PC-3 (cell line): ENCODE measurements at regions not wholly inside any gene's neighbourhood (a gene's known extent, or its start where the extent isn't known, plus 50 kb on each side); places are given as distances from the start of the nearest gene placed in this dataset.

Experiments
- ATAC-seq: fragments of 200-7000 bp; cut with Tn5 transposase; 2 replicates; pipeline ENCODE4 v1.9.1; 2020; ENCODE audit warnings: mild to moderate bottlenecking, moderate library complexity
- BruUV-seq: library from RNA; stranded (reverse); fragments of 400-500 nt; replicated peaks from 2 replicates; lab custom pipeline; 2021; lab: Mats Ljungman, UMichigan
- CTCF ChIA-PET: fragments of 300-600 bp; sonication (Branson Sonifier 250); formaldehyde crosslinking; loops from one replicate; lab custom pipeline; 2022; ENCODE audit warnings: antibody characterized with exemption; lab: Charles Lee
- POLR2A ChIA-PET: fragments of 300-600 bp; sonication (Branson Sonifier 250); formaldehyde crosslinking; loops from one replicate; lab custom pipeline; 2022; ENCODE audit warnings: antibody characterized with exemption; ENCODE audit not compliant: unreplicated experiment; lab: Charles Lee
- DNase-seq: peaks from one replicate; pipeline ENCODE4 v3.0.0-alpha.2; 2015
- H2AFZ ChIP-seq: fragments of 300-600 bp; sonication (generic); 2 replicates; pipeline ENCODE4 v1.6.0; 2016; ENCODE audit warnings: antibody characterized with exemption, low read length
- H3F3A ChIP-seq: fragments of 300-600 bp; sonication (generic); one replicate; pipeline ENCODE4 v1.6.0; 2017; ENCODE audit warnings: antibody characterized with exemption, low read length, control low read depth, mild to moderate bottlenecking; ENCODE audit not compliant: unreplicated experiment
- H3K27ac ChIP-seq: fragments of 300-600 bp; sonication (generic); 2 replicates; pipeline ENCODE4 v1.5.1; 2016; ENCODE audit warnings: mild to moderate bottlenecking, low read length
- H3K27me3 ChIP-seq: fragments of 300-600 bp; sonication (generic); 2 replicates; pipeline ENCODE4 v1.6.1; 2016; ENCODE audit warnings: low read length, mixed read lengths
- H3K36me3 ChIP-seq: fragments of 300-600 bp; sonication (generic); 2 replicates; pipeline ENCODE4 v1.6.1; 2016; ENCODE audit warnings: low read depth, mixed run types, low read length, mixed read lengths
- H3K4me1 ChIP-seq: fragments of 300-600 bp; sonication (generic); 2 replicates; pipeline ENCODE4 v1.5.1; 2016; ENCODE audit warnings: low read length; ENCODE audit not compliant: insufficient read depth
- H3K4me2 ChIP-seq: fragments of 300-600 bp; sonication (generic); 2 replicates; pipeline ENCODE4 v1.6.0; 2016; ENCODE audit warnings: low read length
- H3K4me3 ChIP-seq: fragments of 300-600 bp; sonication (generic); 2 replicates; pipeline ENCODE4 v1.5.1; 2016; ENCODE audit warnings: mild to moderate bottlenecking, low read length, mixed read lengths
- H3K79me2 ChIP-seq: fragments of 300-600 bp; sonication (generic); 2 replicates; pipeline ENCODE4 v1.6.1; 2017; ENCODE audit warnings: low read length, mixed read lengths
- H3K9ac ChIP-seq: fragments of 300-600 bp; sonication (generic); 2 replicates; pipeline ENCODE4 v1.6.0; 2016; ENCODE audit warnings: mild to moderate bottlenecking, low read length
- H3K9me2 ChIP-seq: fragments of 300-600 bp; sonication (generic); replicated peaks from 2 replicates; pipeline ENCODE4 v1.6.1; 2016; ENCODE audit warnings: mixed run types, low read length, mixed read lengths
- H3K9me3 ChIP-seq: fragments of 300-600 bp; sonication (generic); 2 replicates; pipeline ENCODE4 v1.6.1; 2016; ENCODE audit warnings: low read length, mixed read lengths
- H4K20me1 ChIP-seq: fragments of 300-600 bp; sonication (generic); 2 replicates; pipeline ENCODE4 v1.6.1; 2016; ENCODE audit warnings: low read length, mixed read lengths
- EZH2 ChIP-seq: fragments of 300-600 bp; sonication (generic); IDR thresholded peaks from one replicate; pipeline ENCODE4 v1.6.1; 2017; ENCODE audit warnings: antibody characterized with exemption, mild to moderate bottlenecking, low read length; ENCODE audit not compliant: unreplicated experiment
- EZH2phosphoT487 ChIP-seq: fragments of 300-600 bp; sonication (generic); IDR thresholded peaks from 2 replicates; pipeline ENCODE4 v1.6.1; 2018; ENCODE audit warnings: mild to moderate bottlenecking, antibody characterized with exemption, low read length, borderline replicate concordance
- intact Hi-C: fragments of 100-400 bp; cut with micrococcal nuclease; formaldehyde crosslinking; loops from 2 replicates; pipeline ENCODE4 v1.9.0; 2023
- TF ChIP-seq, protein P1 (sequence below): fragments of 300-600 bp; sonication (generic); conservative IDR thresholded peaks from 2 replicates; pipeline ENCODE4 v1.5.1; 2017; ENCODE audit warnings: antibody characterized with exemption, low read depth, mild to moderate bottlenecking, low read length

- H3F3A ChIP-seq = no peaks in the 10 kb centered on the region
- ATAC-seq = no peak
- no peaks in the 10 kb centered on the region for H3K9me2 ChIP-seq
- POLR2A ChIA-PET = no interaction called here
- H3K79me2 ChIP-seq = no peaks in the 10 kb centered on the region
- intact Hi-C loops = no loop called here
- TF ChIP-seq EZH2phosphoT487 (no peak), EZH2 (no peak)
- TF ChIP-seq, protein P1, sequence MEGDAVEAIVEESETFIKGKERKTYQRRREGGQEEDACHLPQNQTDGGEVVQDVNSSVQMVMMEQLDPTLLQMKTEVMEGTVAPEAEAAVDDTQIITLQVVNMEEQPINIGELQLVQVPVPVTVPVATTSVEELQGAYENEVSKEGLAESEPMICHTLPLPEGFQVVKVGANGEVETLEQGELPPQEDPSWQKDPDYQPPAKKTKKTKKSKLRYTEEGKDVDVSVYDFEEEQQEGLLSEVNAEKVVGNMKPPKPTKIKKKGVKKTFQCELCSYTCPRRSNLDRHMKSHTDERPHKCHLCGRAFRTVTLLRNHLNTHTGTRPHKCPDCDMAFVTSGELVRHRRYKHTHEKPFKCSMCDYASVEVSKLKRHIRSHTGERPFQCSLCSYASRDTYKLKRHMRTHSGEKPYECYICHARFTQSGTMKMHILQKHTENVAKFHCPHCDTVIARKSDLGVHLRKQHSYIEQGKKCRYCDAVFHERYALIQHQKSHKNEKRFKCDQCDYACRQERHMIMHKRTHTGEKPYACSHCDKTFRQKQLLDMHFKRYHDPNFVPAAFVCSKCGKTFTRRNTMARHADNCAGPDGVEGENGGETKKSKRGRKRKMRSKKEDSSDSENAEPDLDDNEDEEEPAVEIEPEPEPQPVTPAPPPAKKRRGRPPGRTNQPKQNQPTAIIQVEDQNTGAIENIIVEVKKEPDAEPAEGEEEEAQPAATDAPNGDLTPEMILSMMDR = no peak
- H3K9me3 ChIP-seq = no peaks in the 10 kb centered on the region
- DNase-seq = no peak
- H3K27ac ChIP-seq = no peak overlapping the region
- H3K9ac ChIP-seq = no peak overlapping the region
- H2AFZ ChIP-seq = no peak overlapping the region
- H3K4me3 ChIP-seq = no peak overlapping the region
- CTCF ChIA-PET = no interaction called here
- no TSS peak for BruUV-seq
- no peaks in the 10 kb centered on the region for H3K27me3 ChIP-seq
- no peaks in the 10 kb centered on the region for H4K20me1 ChIP-seq
- H3K36me3 ChIP-seq = no peaks in the 10 kb centered on the region
- no peak overlapping the region for H3K4me2 ChIP-seq
- no peaks in the 10 kb centered on the region for H3K4me1 ChIP-seq
Measured at GRCh38 chr22:26796785-26797184, 139.4 kb downstream of the MIAT start.

DNA sequence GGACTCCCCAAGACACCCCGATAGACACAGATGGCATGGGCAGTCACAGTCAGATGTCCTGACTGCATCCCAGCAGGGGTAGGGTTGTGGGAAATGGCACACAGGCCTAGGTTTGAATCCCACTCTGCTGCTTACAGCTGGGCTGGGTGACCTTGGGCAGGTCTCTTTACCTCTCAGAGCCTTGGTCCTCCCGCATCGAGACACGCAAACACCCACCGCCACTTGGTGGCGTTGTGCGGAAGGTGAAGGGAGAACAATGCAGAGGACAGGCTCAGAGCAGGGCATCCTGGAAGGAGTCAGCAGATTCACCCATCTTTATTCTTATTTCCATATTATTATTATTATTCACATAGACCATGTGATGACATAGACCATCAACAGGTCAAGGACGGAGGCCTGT lies 140.5 kb downstream of the MIAT start:
- Histone ChIP-seq H3K4me1 (no peaks in the 10 kb centered on the region), H4K20me1 (no peaks in the 10 kb centered on the region), H3K36me3 (no peaks in the 10 kb centered on the region), H3K9me2 (no peaks in the 10 kb centered on the region), H2AFZ (no peak overlapping the region), H3F3A (no peaks in the 10 kb centered on the region), H3K4me2 (no peak overlapping the region), H3K79me2 (no peaks in the 10 kb centered on the region), H3K9me3 (no peaks in the 10 kb centered on the region), H3K27ac (no peak overlapping the region), H3K27me3 (no peaks in the 10 kb centered on the region), H3K9ac (no peak overlapping the region), H3K4me3 (no peak overlapping the region)
- CTCF ChIA-PET = no interaction called here
- TF ChIP-seq, protein P1 = no peak
- TF ChIP-seq EZH2phosphoT487 (no peak), EZH2 (no peak)
- intact Hi-C loops = no loop called here
- no TSS peak for BruUV-seq
- POLR2A ChIA-PET = no interaction called here
- no peak for DNase-seq
- ATAC-seq = no peak

DNA sequence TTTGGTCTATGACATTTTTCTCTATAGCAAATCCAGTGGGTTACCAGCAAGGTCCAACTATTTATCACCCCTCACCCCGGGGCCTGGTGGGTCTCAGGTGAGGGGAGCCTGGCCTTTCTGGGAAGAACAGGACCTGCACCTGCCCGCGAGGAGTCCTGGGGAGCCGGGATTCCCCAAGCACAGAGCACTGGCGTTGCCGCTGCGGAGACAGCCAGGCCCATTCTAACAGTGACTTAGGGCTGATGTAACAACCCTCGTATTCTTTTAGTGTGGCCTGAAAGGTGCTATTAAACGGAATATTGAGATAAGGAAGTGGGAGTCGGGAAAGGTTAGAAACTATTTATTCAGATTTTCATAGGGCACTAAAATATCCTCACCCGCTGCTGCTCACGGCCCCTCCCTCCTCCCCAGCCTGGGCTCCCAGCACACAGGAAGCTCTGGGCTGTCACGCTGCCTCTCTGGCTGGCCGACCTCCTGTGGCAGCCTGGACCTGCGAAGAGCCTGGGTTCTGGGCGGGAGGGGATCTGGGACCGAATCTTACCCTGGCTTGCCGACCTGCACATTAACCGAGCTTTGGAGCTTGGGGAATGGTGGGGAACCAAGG lies 141.2 kb downstream of the MIAT start:
- H3F3A ChIP-seq = no peaks in the 10 kb centered on the region
- TF ChIP-seq EZH2phosphoT487 (no peak), EZH2 (no peak)
- TF ChIP-seq, protein P1 = no peak
- no peaks in the 10 kb centered on the region for H3K27me3 ChIP-seq
- H3K36me3 ChIP-seq = no peaks in the 10 kb centered on the region
- no peak overlapping the region for H3K4me2 ChIP-seq
- ChIA-PET POLR2A (no interaction called here), CTCF (no interaction called here)
- no peaks in the 10 kb centered on the region for H3K9me3 ChIP-seq
- H3K79me2 ChIP-seq = no peaks in the 10 kb centered on the region
- H3K9ac ChIP-seq = no peak overlapping the region
- no TSS peak for BruUV-seq
- no peaks in the 10 kb centered on the region for H3K9me2 ChIP-seq
- H3K27ac ChIP-seq = no peak overlapping the region
- intact Hi-C loops = no loop called here
- no peaks in the 10 kb centered on the region for H4K20me1 ChIP-seq
- no peak overlapping the region for H2AFZ ChIP-seq
- no peaks in the 10 kb centered on the region for H3K4me1 ChIP-seq
- DNase-seq (no peak), ATAC-seq (no peak)
- no peak overlapping the region for H3K4me3 ChIP-seq
